Right renal pelvis (tissue), 4 donors: ENCODE measurements at regions not wholly inside any gene's neighbourhood (a gene's known extent, or its start where the extent isn't known, plus 50 kb on each side); places are given as distances from the start of the nearest gene placed in this dataset.
"Not testable (repeated sequence)": the region's sequence is repeated elsewhere in the genome, so short reads cannot be mapped to it uniquely, and the experiment has no call there.

Source experiments
- DNase-seq, 4 donors: peaks; one replicate each; pipeline ENCODE4 v3.0.0-alpha.2; 2013; ENCODE audit warnings: low read depth in 4 of 4, low spot score in 3 of 4, missing footprints in 1 of 4

- no peak for DNase-seq
These were observed 79.1 kb downstream of the CTH start for GRCh38 chr1:70490153-70490552.

- no peak for DNase-seq
These were observed 84.3 kb downstream of the CTH start for GRCh38 chr1:70495370-70495769.

DNA sequence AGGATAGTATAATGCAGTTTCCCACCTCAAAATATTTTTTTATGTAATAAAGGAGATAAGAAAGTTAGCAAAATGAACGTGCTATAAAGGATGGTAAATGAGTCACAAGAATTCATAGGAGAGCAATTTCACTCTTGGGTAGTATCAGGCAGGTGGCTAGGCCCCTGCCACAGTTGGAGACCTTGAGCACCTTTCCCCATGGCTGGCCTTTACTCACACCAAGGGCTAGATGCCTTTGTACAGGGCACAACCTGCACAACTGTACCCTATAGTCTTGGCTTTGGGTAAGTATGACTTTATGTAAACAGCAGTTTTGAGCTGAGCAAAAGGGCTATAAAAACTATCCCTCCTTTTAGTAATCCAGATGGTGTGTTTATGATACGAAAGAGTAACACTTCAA, 85.1 kb downstream of the CTH start:
- DNase-seq: no peak

- DNase-seq: no peak
These were observed 86.1 kb downstream of the CTH start for GRCh38 chr1:70497152-70497551.

DNA sequence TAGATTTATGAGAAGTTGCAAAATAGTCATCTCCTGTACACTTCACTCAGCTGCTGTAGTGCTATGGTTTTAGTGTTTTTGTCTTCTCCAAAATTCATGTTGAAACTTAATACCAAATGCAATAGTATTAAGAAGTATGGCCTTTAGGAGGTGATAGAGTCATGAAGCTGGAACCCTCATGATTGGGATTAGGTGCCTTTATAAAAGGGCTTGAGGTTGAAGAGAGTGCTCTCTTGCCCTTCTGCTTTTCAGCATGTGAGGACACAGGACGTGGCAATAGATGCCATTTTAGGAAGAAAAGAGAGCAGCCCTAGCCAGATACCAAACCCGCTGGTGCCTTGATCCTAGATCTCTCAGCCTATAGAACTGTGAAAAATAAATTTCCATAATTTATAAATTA, 87.6 kb downstream of the CTH start:
- no peak for DNase-seq

GRCh38 chr1:70499695-70500094, 88.6 kb downstream of the CTH start:
- no peak for DNase-seq

- DNase-seq: no peak
These were observed 92.3 kb downstream of the CTH start for GRCh38 chr1:70503358-70503757.

GRCh38 chr1:70504176-70504820, 93.2 kb downstream of the CTH start:
- DNase-seq: no peak

DNA sequence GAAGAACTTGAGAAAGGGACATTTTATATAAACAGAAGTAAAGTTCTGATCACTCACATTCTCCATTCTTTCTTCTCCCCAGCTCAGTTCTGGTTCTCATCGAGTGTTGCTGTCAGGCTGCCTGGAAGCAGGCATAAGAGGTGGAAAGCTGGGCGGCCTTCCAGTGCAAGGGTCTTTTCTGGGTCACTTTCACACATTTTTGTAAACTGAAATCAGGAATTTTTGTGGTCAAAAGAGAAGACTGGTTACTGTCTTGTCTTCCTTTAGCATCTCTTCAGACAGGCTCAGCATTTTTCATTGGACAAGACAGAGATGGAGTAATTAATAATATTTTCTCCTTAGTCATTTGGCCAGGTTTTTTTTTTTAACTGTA, 93.7 kb downstream of the CTH start:
- DNase-seq: no peak

- not testable (repeated sequence) for DNase-seq
These were observed 96.9 kb downstream of the CTH start for GRCh38 chr1:70507991-70508390.

GRCh38 chr1:70509996-70510876, 99.2 kb downstream of the CTH start:
- peak; percentile 21 to 56 (median 37) for DNase-seq

GRCh38 chr1:70517444-70517843, 106.4 kb downstream of the CTH start:
- no peak for DNase-seq

DNA sequence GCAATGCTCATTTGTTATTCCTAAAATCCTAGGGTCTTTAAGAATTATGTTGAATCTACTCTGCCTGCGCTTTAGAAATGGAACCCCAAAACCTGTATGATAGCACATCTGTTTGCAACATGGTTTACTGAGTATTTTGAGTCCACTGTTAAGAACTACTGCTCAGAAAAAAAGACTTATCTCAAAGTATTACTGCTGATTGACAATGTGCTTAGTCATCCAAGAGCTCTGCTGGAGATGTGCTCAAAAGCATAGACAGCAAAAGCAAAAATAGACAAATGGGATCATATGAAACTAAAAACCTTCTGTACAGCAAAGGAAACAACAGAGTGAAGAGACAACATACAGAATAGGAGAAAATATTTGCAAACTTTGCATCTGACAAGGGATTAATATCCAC, 107.0 kb downstream of the CTH start:
- DNase-seq: no peak

- DNase-seq: peak in 2 of 4 donors; percentile 10 to 22
These were observed 117.7 kb downstream of the CTH start for GRCh38 chr1:70528590-70529333.

GRCh38 chr1:70536708-70537366, 125.8 kb downstream of the CTH start:
- DNase-seq: no peak

DNA sequence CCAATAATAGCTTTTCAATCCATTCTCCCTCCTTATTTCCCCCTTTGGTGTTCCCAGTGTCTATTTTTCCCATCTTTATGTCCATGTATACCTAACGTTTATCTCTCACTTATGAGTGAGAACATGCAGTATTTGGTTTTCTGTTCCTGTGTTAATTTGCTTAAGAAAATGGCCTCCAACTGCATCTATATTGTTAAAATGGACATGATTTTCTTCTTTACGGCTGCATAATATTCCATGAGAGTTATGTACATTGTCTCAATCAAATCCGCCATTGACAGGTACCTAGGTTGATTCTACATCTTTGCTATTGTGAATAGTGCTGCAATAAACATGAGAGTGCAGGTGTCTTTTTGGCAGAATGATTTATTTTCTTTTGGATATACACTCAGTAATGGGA, 126.7 kb downstream of the CTH start:
- no peak for DNase-seq

- no peak for DNase-seq
These were observed 131.0 kb downstream of the CTH start for GRCh38 chr1:70542030-70542429.

- no peak for DNase-seq
These were observed 131.8 kb downstream of the CTH start for GRCh38 chr1:70542856-70543255.

GRCh38 chr1:70546726-70547125, 135.7 kb downstream of the CTH start:
- no peak for DNase-seq

DNA sequence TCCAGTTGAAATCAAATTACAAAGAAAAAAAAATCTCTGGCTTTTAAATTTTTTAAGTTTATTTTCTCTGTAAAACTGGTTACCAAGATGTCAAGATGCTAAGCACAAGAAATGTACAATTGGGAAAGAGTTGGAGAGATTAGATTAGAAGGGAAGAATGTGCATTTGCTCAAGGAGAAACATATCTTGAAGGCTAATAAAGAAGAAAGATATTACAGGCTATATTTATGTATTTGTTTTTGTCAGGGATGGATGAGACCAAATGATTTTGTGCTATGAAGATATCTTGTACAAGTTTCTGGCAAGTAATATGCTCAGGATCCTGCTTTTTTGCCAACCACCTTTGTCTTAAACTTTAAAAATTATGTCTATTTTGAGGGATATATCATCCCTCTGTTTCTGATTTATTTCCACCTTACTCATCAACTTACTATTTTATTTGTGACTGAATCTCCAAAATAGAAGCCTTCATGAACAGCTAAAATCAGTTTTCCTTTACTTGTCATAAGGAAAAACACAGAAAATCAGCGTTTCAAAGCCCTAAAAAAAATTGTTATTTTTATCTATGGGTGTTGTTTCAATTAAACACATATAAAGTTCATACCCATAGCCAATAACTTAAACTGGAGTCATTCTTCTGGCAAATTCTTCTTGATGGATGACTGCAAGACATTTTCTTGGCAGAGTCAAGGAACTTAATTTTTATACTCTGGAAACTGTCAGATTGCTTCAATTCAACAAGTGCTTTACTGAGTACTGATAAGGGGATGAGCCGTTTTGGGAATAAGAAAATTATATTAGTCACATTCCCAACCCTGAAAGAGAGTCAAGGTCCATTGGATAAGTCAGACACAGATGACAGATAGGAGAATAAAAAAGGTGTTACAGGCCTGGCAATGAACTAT, 141.8 kb downstream of the CTH start:
- DNase-seq: no peak
